HG02973 (cell line): ENCODE measurements at regions not wholly inside any gene's neighbourhood (a gene's known extent, or its start where the extent isn't known, plus 50 kb on each side); places are given as distances from the start of the nearest gene placed in this dataset.

Experiments
- ATAC-seq: cut with Tn5 transposase; IDR thresholded peaks from one replicate; pipeline ENCODE4 v1.9.1; 2021; ENCODE audit warnings: moderate library complexity; ENCODE audit not compliant: unreplicated experiment

GRCh38 chr2:118169359-118170005, 81.2 kb downstream of the INSIG2 start:
- no peak for ATAC-seq

GRCh38 chr2:118168615-118169014, 80.3 kb downstream of the INSIG2 start:
- no peak for ATAC-seq

GRCh38 chr2:118167026-118167425, 78.8 kb downstream of the INSIG2 start:
- ATAC-seq, result no peak

- ATAC-seq, result no peak
These were observed 78.0 kb downstream of the INSIG2 start for GRCh38 chr2:118166242-118166641.

- ATAC-seq, result no peak
These were observed 77.3 kb downstream of the INSIG2 start for GRCh38 chr2:118165595-118165994.
